ENCODE measurements at regions not wholly inside any gene's neighbourhood (a gene's known extent, or its start where the extent isn't known, plus 50 kb on each side); places are given as distances from the start of the nearest gene placed in this dataset.

DNA sequence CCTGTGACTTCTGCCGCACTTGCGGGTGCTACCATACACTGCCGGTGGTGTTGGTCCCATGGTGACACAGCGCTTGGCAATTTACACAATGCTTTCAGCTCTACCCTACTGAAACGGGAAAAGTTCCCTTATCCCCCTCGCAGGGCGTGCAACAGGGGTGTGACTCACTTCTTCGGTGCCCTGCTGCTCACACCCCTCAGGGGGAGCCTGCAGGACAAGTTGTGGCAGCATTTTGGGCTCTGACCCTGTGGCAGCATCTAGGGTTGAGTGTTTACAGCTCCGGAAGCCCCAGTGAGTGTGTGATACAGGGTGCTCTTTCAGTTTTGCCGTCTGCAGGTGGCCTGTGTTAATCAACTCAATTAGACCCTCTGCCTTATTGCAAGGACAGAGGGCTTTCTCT is 324.7 kb upstream of the RGMA start:
- no peaks in the 10 kb centered on the region for H3K9me3 ChIP-seq
- H3K27ac ChIP-seq = no peak overlapping the region
- no peak overlapping the region for H3K4me3 ChIP-seq
- no peak for TF ChIP-seq POLR2A (IDR thresholded peaks at IDR 0.05)
- TF ChIP-seq, protein P1, sequence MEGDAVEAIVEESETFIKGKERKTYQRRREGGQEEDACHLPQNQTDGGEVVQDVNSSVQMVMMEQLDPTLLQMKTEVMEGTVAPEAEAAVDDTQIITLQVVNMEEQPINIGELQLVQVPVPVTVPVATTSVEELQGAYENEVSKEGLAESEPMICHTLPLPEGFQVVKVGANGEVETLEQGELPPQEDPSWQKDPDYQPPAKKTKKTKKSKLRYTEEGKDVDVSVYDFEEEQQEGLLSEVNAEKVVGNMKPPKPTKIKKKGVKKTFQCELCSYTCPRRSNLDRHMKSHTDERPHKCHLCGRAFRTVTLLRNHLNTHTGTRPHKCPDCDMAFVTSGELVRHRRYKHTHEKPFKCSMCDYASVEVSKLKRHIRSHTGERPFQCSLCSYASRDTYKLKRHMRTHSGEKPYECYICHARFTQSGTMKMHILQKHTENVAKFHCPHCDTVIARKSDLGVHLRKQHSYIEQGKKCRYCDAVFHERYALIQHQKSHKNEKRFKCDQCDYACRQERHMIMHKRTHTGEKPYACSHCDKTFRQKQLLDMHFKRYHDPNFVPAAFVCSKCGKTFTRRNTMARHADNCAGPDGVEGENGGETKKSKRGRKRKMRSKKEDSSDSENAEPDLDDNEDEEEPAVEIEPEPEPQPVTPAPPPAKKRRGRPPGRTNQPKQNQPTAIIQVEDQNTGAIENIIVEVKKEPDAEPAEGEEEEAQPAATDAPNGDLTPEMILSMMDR (IDR thresholded peaks at IDR 0.05) = no peak
- no peaks in the 10 kb centered on the region for H3K36me3 ChIP-seq
- no peak for DNase-seq
- no peaks in the 10 kb centered on the region for H3K4me1 ChIP-seq
- no peaks in the 10 kb centered on the region for H3K27me3 ChIP-seq

DNA sequence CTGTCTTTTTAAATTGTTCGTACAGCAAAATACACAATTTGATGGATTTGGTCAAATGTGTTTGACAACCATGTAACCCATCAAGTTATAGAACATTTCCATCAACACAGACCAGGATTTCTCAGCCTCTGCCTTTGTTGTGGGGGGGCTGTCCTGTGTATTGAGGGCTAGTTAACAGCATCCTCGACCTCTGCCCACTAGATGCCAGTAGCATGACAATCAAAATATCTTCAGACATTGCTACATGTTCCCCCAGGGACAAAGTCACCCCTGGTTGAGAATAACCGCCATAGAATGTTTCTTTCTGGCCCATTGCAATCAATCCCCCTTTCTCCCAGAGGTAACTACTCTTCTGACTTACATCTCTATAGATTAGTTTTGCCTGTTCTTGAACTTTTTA is 310.1 kb upstream of the RGMA start:
- H3K27ac ChIP-seq = no peak overlapping the region
- no peak for TF ChIP-seq POLR2A (IDR thresholded peaks at IDR 0.05)
- TF ChIP-seq, protein P1 (IDR thresholded peaks at IDR 0.05) = no peak
- no peaks in the 10 kb centered on the region for H3K36me3 ChIP-seq
- H3K4me1 ChIP-seq = no peaks in the 10 kb centered on the region
- H3K27me3 ChIP-seq = no peaks in the 10 kb centered on the region
- H3K4me3 ChIP-seq = no peak overlapping the region
- DNase-seq = no peak
- H3K9me3 ChIP-seq = no peaks in the 10 kb centered on the region

- DNase-seq = no peak
- no peaks in the 10 kb centered on the region for H3K9me3 ChIP-seq
- no peaks in the 10 kb centered on the region for H3K27me3 ChIP-seq
- H3K27ac ChIP-seq = no peak overlapping the region
- no peaks in the 10 kb centered on the region for H3K4me1 ChIP-seq
- no peaks in the 10 kb centered on the region for H3K36me3 ChIP-seq
- TF ChIP-seq POLR2A (IDR thresholded peaks at IDR 0.05) = no peak
- TF ChIP-seq, protein P1 (IDR thresholded peaks at IDR 0.05) = no peak
- no peak overlapping the region for H3K4me3 ChIP-seq
Measured at GRCh38 chr15:93389211-93389610, 300.2 kb upstream of the RGMA start.

GRCh38 chr15:93384886-93385285 is 295.9 kb upstream of the RGMA start:
- no peak overlapping the region for H3K4me3 ChIP-seq
- H3K27me3 ChIP-seq = no peaks in the 10 kb centered on the region
- DNase-seq = no peak
- no peaks in the 10 kb centered on the region for H3K9me3 ChIP-seq
- TF ChIP-seq, protein P1 (IDR thresholded peaks at IDR 0.05) = no peak
- no peak for TF ChIP-seq POLR2A (IDR thresholded peaks at IDR 0.05)
- H3K36me3 ChIP-seq = no peaks in the 10 kb centered on the region
- H3K27ac ChIP-seq = no peak overlapping the region
- no peaks in the 10 kb centered on the region for H3K4me1 ChIP-seq

DNA sequence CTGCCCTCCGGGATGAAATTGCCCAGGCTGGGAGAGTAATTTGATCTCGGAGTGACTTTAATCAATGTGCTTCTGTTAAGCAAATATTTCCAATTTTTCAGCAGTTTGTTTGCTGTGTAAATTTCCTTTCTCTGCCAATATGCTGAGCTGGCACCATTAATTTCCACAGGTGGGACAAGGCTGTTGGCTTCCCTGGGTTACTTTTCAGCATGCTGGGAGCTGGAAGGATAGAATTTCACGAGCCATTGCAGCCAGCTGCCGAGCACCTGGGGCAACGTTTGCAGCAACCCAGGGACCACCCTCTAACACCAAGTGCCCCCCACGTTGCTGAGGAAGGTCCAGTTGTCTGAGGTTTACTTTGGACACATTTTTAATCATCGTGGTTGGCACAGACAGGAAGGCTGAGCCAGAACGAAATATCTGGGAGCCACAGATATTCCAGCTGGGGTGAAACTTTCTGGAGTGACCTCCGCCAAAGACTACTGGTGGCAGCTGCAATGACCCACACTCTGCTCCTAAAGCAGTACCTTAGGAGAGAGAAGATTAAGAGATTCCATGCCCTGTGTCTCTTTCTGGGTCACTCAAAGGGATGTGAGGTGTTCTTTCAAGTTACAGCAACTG is 293.3 kb upstream of the RGMA start:
- Histone ChIP-seq H3K9me3 (no peaks in the 10 kb centered on the region), H3K27ac (no peak overlapping the region)

More for the DNA sequence above, 293.3 kb upstream of the RGMA start:
- H3K4me1 ChIP-seq = no peaks in the 10 kb centered on the region
- no peak overlapping the region for H3K4me3 ChIP-seq
- H3K36me3 ChIP-seq = no peaks in the 10 kb centered on the region
- no peak for TF ChIP-seq POLR2A (IDR thresholded peaks at IDR 0.05)
- TF ChIP-seq, protein P1 (IDR thresholded peaks at IDR 0.05) = no peak
- no peak for DNase-seq
- H3K27me3 ChIP-seq = no peaks in the 10 kb centered on the region
